ENCODE measurements at regions not wholly inside any gene's neighbourhood (a gene's known extent, or its start where the extent isn't known, plus 50 kb on each side); places are given as distances from the start of the nearest gene placed in this dataset.

DNA sequence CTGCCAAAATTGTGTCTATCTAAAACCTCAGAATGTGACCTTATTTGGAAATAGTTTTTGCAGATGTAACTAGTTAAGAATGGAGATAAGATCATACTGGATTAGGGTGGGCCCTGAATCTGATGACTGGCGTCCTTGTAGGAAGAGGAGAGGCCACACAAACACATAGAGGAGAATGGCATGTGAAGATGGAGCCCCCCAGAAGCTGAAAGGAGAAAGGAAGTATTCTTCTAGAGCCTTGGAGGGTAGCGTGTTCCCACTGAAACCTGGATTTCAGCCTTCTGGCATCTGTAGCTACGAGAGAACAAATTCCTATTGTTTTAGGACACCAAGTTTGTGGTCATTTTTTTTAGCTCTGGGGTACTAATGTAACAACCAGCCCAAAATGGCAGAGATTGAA, 423.0 kb upstream of the TPM1 start:
- DNase-seq = no peak

DNA sequence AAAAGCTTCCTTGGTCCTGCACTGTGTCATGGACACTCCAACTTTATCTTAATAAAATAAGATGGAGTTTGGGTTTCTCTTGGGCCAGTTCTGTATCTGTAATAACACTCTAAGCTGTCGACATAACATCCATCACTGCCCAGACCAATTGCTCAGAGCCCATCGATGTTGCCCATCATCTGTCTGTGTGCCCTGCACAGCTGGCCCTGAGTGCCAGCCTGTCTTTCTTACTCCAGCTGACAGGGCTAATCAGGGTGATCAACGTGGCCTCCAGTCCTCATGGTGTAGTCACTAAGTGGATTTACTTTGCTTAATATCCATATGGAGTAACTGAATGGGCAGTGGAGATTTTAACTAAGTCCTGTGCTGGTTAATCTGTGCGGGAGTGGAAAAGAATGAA, 419.8 kb upstream of the TPM1 start:
- no peak for DNase-seq

DNA sequence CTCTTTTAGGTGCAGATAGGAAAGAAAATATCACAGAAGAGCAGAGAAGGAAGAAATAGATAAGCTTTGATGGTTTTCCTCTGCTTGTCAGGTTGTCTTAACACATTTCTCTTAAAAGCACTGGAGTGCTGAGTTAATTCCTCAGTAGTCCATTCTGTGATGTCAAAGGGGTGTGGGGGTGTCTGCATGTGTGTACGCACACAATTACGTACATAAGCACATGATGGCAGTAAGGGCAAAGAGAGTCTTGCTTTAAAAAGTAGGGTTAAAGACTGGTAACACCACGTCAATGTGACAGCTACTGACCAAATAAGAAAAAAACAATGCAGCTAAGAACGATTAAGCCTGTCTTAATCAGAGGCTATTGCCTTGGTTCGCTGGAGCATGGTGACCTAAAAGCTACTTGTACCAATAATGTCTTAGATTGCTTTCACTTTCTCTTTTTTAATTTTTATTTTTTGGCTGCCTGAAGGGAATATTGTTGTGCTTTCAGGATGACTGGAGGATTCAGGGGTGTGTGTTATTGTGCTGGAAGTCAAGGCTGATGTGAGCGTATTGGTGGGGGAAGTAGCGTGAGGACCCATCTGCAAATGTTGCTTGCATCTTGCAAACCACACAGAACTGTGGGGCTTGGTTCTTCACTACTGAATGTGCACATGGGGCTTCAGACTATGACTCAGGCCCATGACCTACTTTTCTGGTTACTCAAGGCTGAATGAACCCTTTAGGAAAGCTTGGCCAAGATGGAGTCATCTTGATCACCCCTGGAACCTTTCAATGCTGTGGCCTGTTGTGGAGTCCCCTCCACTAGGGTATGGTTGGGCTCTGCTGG, 417.8 kb upstream of the TPM1 start:
- DNase-seq = no peak

DNA sequence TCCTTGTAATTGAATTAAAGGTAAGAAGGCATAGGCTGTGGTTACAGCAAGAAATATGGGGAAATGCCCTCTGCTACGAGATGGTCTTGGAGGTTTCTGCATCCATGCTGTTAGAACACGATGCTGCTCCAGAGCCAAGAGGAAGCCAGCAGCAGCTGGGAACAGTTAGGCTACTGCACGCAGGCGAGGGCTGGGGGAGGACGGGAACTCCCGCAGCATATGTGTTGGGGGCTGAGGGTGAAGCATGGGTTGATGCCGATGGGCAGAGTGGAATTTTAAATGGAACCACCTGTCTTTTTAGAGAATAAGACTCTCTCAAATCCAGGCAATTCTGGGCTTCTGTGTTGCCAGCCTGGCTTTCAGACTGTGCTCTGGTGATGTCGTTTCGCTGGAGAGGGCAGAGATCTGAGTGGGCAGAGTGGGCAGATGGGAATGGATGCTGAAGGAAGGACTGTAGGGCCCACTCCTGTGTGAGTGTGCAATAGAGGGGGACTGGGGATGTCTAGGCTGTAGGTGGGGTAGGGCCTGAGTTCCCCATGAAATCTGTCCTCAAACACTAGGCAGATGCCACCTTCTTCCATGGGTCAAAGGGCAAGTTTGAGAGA, 417.0 kb upstream of the TPM1 start:
- DNase-seq = no peak

DNA sequence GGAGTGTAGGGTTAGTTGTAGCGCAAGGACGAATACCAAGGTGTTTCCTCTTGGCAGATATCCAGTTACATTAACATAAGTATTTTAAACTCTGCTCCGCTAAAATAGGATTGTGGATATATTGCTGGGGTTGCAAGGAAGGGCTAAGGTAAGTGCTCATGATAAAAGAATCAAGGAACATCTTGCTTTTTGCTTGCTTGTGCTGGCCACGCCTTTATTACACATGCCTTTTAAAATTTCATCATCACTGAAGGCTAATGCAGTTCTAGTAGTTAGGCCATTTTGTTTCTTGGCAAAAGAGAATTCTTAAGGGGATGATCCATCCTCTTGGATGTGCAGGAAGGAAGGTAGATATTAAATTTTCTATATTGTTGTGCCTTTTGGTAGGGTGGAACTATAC, 415.6 kb upstream of the TPM1 start:
- DNase-seq = no peak

DNA sequence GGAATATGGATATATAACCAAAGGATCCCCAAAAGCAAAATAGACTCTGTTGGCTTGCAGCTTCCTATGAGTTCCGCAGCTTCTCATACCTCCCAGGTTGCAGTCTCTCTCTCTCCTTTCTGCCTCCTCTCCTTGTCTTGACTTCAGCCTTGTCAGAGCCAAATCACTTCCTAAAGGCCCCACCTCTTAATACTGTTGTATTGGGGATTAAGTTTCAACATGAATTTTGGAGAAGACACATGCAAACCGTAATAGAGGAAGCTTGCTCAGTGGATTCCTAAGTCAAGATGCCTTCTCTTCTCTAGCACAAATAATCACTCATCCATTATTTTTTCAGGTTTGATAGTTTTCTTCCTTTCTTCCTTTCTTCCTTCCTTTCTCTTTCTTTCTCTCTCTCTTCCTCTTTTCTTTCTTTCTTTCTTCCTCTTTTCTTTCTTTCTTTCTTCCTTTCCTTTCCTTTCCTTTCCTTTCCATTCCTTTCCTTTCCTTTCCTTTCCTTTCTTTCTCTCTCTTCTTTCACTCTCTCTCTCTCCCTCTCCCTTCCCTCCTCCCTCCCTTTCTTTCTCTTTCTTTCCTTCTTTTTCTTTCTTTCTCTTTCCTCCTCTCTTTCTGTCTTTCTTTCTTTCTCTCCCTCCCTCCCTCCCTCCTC, 411.3 kb upstream of the TPM1 start:
- no peak for DNase-seq

DNA sequence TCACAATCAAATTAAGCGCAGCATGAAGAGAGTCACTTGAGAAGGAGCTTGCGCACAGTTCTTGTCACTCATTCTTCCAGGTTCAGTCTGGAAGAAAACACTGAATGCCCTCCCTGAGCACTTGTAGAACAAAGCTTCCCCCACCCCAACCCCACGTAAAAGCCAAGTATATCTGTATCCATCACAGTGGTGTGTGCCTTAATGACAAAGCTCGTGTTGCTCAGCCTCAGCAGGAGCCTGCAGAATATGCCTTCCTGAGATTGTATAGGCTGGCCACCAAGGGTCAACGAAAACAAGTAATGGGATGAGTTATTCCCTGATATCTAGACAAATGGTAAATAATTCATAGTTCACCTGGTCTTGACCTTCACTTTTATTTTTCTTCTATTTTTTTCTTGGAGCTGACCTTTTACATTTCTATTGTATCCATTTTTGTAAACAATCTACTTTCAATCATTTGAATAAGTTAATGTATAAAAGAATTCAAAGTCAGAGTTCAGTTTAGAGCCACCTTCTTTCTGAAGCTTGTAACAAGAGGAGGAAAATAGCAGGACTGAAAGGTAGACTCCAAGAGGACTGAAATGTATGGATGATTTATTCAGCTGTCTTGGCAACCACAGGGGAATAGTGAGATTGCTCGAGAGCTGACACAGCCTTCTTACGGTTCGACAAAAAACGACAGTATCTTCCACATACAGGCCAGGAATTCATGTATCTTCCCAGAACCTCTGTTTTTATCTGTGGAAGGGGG, 405.5 kb upstream of the TPM1 start:
- DNase-seq = no peak

DNA sequence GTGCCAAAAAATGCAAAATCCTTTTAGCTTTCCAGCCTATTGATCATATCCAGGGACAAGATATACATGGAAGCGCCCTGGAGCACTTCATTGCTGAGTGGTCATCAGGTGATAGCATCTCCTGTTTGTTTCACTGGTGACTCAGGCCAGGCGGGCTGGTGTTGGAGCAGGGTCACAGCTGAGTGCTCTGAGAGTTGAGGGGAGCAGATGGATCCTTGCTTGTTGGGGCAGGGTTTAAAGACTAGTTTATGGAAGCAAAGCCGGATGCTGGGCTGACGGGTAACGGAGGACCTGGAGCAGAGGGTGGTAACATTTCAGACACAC, 405.0 kb upstream of the TPM1 start:
- no peak for DNase-seq

DNA sequence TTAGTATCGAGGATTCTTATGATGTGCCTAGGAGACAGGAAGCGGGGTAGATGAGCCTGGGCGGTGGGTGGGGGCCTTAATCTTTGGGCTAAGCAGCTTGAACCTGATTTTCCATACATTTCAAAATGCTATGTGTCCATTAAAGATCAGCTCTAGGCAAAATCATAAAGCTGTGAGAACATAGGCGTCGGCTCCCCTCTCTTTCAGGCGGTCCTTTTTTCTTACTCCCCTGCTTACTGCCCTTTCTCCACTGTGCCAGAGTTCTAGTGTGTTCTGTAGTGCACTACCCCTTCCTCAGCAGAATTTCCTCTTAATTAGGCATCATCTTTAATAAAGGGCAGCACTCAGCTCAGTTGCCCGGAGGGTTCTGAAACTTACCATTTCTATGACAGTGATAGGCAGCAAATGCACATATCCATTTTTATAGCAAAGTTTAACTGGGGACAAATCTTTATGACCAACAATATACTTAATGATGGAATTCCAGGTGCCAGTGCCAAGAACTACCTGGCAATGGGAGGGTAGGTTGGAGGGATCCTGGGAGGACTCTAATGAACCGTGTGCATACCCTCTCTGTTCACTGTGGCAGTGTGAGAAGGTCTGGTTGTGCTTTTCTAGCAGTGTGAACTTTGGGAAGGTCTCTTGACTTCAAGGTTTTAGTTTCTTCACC, 404.5 kb upstream of the TPM1 start:
- DNase-seq = no peak

DNA sequence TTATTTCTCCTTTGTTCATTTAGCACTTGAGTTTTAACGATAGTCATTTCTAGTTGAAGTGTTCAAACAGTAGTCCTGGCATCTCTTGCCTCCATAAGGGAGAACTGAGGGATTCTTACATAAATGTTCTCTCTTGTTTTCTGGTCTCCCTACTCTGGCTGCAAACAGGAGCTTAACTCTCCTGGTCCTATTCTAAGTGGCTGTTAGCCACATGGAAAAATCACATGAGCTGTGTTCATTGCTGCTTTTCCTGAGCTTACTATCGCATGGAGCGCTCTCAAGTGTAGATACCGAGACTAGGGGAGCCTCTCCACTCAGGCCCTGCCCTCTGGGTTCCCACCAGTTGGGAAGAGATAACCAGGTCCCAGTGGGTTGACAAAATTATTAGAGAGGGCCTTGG, 403.1 kb upstream of the TPM1 start:
- no peak for DNase-seq

DNA sequence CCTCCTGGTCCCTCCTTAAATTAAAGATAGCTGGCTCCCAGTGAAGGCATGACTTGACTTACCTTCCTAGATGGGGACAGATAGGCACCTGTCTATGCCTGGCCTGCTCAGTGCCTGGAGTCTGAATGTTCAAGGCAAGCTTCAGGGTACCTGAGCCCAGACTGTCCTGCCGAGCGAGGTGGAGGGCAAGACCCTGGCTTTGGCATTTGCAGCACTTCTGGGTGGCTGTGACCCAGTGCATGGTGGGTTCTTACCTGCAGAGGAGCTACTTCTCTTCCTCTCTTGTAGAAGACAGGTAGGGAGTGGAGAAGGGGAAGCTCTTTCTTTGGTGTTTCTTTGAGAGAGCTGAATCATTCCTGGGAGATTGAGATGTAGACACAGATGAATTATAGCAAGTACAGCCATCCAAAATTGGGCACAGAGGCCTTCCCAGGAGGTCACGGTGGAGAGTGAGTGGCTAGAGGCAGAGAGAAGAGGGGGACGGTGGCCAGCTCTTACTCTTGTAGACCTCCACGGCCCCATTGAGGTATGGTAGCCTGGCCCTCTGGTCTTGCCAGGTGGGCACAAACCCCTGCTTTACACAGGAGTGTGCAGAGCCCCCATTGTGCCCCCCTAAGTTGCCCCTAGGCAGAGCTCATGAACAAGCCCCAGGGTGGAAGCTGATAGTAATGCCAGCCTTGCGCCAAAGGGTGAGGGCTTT, 402.5 kb upstream of the TPM1 start:
- no peak for DNase-seq

DNA sequence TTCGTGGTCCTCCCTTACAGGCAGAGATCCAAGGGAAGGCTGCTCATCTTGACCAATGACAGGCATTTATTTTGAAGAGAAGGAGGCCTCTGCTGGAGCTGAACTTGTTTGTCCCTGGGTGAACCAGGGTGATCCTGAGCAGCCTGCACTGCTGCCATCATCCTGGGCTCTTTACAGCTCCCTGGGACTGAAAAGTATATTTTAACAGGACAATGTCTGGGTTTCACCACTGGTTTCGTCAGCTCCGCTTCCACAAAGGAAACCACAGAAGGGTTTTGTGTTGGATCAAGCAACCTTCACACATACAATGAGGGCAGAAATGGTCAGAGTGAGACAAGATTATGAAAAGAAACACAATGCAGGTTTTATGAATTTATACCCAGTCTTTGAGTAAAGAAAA, 400.7 kb upstream of the TPM1 start:
- no peak for DNase-seq

DNA sequence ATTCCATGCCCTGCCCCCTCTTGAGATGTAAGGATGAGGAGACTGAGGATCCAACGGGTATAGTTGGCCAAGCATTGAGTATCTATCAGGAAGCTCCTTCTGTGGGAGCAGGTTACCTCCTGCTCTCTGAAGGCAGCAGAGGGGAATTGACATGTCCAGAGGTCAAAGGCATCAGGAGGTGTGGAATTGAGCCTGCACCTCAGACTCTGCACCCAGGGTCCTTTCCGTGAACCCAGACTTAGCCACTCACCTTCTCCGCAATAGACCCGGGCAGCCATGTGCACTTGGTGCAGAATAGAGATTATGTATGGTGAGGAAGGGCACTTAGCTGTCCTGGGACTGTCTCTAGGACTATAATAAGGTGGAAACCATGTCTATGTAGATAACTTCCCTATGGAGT, 399.0 kb upstream of the TPM1 start:
- DNase-seq = no peak

DNA sequence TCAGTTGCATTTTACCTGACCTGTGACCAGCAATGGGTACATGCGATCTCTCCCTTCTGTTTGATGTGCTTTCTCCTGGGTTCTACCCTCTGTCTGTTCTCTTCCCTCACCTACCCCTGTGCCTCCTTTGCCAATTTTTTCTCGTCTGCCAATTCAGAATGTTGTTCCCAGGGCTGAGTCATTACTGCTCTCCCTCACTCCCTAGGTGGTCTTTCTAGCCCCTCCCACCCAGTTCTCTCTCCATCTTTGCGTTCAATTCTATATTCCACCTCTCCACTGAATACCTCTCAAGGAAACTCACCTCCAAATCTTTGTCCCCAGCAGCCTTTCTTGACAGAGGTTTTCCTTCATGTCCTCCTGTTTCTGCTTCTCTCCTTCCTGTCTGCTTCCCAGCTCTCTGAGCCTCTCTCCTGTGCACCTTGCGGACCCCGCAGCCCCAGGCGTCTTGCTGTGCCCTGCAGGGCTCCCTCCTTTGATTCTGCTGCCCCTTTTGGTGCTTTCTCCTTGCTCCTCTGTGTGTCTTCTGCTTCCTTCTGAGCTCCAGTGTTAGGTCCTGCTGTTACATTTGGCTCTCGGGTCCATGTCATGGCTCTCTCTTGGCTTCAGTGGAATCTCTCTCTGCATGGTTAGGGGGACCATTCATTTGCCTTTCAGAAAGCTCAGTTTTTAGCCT, 398.2 kb upstream of the TPM1 start:
- DNase-seq = no peak

DNA sequence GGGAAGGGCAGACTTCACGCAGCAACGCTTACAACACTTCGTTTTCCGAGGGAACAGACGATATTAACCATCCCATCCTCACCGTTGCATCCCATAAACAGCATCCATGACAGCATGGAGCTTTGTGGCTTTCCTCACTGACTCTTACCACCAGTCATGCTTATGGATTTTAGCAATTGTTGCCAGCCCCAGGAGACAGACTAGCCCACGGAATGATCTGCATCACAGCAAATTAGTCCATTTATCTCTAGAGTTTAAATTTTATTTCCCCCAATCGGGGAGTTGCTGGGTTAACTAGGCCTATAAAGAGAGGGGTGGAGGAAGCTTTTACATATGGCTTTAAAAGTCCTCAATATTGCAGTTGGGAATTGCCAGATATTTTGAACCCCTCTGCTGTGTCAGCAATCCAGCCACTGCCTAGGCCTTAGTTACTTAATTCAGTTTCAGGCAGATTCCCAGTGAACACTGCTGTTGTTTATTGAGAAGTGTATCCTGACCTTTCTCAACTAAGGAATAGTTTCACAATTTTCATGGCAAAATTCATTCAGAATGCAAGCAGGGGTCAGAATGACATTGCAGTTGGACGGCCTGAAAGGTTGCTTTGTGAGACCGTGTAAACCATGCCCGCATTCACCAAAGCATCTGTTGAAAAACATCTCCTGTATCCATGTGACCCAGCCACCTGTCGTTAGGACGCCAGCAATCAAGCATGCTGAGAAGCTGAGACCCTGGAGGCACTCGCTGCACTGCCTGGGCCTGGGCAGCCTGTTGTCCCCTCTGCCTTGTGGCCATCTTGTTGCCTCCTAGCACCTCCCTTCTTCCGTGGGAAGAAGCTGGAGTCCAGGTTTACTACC, 397.4 kb upstream of the TPM1 start:
- DNase-seq = no peak

DNA sequence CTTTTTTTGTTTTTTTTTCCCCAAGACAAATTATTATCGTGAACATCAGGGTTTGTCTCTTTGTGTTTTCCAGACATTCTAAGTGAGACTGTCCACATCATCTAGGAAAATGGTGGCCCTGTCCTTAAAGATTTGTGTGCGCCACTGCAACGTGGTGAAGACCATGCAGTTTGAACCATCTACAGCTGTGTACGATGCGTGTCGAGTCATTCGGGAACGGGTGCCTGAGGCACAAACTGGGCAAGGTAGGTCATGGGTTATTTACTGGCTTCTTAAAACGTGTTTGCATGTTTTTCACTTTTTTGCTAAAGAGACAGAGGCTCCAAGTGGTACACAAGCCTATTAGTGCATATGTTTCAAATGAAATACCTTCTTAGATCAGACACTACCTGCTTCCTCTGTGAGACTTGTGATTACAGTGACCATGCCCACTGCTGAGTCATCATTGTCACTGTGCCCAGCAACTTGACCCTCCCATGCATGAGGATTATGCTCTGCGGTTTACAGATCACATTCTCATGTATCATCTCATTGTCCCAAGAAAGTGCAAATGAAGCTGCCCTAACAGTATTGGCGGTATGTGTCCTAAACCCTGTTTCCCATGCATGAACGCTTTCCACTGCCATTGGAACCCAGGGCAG, 395.2 kb upstream of the TPM1 start:
- no peak for DNase-seq

DNA sequence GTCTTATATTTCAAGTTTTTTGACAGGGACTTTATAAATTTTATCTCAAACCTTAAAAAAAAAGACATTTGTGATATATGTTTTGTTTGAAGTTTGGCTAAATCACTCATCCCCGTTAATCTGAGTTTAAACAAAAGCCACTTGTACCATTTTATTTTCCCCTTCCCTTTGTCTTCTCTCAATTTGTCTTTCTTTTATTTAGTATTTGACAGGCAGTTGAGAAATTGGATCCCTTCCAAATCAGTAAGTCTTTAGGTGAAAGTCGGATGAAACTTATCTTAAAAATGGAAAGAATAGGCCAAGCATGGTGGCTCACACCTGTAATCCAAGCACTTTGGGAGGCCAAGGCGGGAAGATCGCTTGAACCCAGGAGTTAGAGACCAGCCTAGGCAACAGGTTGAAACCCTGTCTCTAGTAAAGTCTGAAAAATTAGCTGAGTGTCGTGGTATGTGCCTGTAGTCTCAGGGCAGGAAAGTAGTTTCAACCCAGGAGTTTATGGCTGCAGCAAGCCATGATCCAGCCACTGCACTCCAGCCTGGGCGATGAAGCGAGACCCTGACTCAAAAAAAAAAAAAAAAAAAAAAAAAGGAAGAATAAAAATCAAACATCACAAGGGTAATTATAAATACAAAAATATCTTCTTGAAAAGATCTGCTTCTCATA, 394.6 kb upstream of the TPM1 start:
- no peak for DNase-seq

DNA sequence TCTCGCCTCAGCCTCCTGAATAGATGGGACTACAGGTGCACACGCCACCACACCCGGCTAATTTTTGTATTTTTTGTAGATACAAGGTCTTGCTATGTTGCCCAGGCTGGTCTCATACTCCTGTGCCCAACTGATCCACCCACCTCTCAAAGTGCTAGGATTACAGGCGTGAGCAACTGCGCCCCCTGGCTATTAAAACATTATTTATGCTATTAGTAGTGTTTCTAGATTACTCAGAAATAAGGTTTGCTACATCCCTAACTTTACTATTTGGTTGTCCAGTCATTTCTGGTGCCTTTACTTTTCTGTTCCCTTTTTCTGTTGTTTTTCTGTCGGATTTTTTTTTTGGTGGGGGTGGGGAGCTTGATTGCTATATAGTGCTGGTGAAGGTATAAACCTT, 393.6 kb upstream of the TPM1 start:
- DNase-seq = no peak

DNA sequence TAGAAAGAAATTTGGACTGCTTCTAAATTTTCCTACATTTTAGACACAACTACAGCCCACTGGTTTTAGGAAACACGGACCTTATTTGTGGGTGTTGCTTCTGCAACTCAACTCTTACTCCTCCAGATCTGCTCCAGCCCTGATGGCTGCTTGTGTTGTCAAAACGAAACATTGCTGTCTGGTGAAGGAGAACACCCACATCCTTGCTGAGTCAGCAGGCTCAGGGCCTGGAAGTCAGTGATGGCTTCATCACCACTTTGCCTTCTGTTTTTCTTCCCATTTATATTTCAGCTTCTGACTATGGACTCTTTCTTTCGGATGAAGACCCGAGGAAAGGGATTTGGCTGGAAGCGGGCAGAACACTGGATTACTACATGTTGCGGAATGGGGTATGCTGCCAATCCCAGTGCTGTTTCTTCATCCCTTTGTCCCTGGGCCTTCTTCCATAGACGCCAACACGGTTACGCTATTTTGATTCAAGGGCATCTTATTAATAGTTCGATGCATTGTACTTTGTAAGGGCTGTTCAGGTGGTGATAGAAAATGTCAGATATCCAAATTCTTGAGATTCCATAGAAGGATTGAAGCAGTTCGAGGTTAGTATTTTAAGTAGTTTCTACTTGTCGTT, 392.6 kb upstream of the TPM1 start:
- DNase-seq = no peak
